SKM-1 treated with dmso at 0.1 percent for 144 hours (cell line): ENCODE measurements at regions not wholly inside any gene's neighbourhood (a gene's known extent, or its start where the extent isn't known, plus 50 kb on each side); places are given as distances from the start of the nearest gene placed in this dataset.
"Not testable (repeated sequence)": the region's sequence is repeated elsewhere in the genome, so short reads cannot be mapped to it uniquely, and the experiment has no call there.

Experiments
- DNase-seq: peaks from one replicate; lab custom pipeline; 2025; ENCODE audit not compliant: unreplicated experiment; lab: John Stamatoyannopoulos, UW

GRCh38 chr4:42282081-42282901 is 115.0 kb upstream of the SHISA3 start:
- DNase-seq, result peak; percentile 68

- DNase-seq, result no peak
Measured at GRCh38 chr4:42284030-42284429, 113.3 kb upstream of the SHISA3 start.

- not testable (repeated sequence) for DNase-seq
Measured at GRCh38 chr4:42288876-42289275, 108.4 kb upstream of the SHISA3 start.

GRCh38 chr4:42292192-42292591 is 105.1 kb upstream of the SHISA3 start:
- not testable (repeated sequence) for DNase-seq

DNA sequence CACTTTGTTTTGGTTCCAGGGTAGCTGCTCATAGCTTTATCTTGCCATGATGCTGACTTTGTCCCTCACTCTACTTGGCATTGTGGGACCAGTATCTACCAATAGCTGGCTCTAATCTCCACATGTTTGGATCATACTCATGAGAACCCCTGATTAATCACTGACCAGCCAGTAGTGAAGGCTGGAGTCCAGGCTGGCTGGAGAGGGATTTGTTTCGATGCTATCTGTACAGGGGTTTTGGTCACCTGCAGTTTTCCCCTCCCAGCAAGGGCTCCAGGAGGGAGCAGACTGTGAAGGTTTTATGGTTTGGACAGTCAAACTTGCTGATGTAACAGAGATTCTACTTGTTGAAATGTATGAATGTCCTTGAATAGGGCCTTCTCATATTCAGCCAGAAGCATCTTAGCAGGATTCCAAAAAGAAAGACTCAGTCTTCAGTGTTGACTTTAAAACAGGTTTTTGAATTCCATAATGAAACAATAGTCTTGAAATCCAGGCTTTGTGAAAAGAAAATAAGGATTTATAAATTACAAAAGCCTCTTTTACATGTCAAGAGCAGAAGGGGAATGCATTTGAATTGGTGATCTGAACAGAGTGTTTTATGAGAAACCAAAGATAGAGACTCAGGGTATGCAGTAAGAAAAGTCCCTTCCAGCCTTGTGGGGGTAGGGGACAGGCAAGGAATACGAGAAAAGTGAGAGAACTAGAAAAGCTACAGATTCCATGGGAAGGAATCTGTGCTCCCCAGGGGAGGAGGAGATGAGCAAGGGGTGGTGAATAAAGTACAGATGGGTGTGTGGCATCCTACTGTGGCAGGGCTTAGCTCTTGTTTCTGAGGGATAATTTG is 103.1 kb upstream of the SHISA3 start:
- DNase-seq, result no peak

GRCh38 chr4:42296196-42296595 is 101.1 kb upstream of the SHISA3 start:
- DNase-seq, result no peak

DNA sequence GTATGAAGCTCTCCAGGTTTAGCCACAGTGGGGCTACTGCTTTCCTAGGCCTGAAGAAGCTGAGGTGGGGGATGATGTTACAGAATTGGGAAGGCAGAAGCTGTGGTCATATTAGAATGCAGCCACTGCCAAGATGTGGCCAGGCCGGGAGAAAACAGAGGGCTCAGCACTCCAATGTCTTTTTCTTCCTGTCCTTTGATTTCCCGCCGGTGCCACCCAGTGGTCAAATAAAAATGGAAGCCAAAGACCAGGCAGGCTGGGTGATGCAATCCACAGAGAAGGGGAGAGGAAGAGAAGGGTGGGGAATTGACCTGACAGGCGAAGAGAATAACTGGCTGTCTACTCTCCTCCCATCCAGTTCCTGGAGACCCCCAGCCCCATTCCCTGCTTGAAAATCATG is 94.9 kb upstream of the SHISA3 start:
- DNase-seq, result peak; percentile 47

DNA sequence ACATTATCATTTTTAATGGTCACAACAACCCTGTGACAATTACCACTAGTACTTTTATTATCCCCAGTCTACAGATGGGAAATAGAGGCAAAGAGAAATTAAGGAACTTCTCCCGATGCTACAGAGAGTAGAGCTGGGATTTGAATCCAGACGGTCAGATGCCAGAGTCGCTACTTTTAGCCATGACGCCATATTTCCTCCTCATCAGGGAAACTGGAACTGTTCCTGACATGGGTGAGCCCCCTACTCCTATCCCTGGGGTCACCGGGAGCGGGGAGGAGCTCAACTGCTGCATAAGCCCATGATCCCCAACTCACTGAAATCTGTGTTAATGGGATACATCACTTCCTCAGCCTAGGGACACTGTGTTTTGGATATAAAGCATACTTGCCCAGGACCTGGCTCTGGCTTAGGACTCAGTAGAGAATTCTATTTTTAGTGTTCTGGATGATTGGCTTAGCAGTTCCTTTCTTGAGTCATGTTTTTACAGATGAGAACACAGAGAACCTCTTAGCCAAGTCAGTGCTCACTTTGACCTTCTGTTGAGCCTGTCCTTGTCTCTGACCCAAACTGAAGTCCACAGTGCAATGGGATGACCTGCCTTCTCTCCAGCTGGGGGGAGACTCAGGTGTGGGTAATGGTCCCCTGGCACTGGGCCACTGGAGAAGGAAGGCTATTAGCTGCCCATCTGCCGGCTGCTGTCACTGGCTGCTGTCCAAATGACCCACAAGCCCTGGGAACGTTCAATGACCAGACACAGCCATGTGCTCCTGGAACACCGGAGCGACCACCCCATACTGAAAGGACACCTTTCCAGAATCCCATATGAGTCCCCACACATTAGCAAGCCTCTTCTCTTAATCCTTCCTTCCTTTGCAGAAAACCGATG is 90.8 kb upstream of the SHISA3 start:
- DNase-seq, result no peak

DNA sequence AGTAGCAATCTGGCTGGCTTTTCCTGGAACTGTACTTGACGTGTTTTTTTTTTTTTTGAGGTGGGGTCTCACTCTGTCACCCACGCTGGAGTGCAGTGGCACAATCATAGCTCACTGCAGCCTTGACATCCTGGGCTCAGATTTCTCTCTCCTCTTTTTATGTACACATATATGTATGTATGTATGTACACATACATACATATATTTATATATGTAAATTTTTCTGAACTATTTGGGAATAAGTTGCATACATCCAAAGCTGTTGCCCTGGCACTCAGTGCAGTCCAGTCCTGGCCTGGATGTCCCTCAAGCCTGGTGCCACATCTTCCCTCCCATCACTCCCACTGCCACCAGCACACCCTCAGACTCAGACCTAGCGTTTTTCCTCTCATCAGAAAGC is 89.0 kb upstream of the SHISA3 start:
- DNase-seq, result no peak

- DNase-seq, result no peak
Measured at GRCh38 chr4:42309361-42310260, 87.7 kb upstream of the SHISA3 start.

DNA sequence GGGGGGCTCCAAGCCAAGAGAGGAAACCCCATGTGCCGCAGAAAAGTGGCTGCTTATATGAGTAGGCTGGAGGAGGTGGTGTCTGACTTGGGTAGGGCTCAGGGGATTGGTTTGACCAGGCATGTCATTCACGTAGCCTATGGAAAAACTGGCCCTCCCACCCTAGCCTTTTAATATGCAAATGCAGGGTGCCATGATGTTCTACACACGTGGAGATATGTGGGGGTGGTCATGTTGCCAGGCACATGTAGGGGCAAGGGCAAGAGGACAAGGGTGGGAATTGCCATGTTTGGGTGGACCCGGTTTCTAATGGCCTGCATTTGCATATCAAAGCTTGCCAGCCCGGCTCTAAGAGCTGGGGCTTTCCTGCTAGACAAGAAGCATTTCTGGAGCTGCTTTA is 86.9 kb upstream of the SHISA3 start:
- DNase-seq, result no peak

GRCh38 chr4:42310806-42311205 is 86.5 kb upstream of the SHISA3 start:
- no peak for DNase-seq

- DNase-seq, result no peak
Measured at GRCh38 chr4:42311591-42311990, 85.7 kb upstream of the SHISA3 start.

- DNase-seq, result not testable (repeated sequence)
Measured at GRCh38 chr4:42313420-42313819, 83.9 kb upstream of the SHISA3 start.

GRCh38 chr4:42313872-42314271 is 83.4 kb upstream of the SHISA3 start:
- no peak for DNase-seq

DNA sequence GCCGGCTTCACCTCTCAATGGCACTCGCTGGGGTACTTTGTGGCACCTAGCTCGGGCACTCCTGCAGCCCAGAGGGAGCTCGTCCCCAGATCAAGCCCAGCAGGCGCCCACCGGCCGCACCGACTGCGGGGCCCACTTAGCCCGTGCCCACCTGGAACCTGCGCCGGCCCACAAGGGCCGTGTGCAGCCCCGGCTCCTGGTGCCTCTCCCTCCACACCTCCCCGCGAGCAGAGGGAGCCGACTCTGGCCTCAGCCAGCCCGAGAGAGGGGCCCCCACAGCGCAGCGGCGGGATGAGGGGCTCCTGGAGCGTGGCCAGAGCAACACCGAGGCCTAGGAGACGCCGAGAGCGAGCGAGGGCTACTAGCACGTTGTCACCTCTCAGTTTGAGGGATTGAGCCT is 82.1 kb upstream of the SHISA3 start:
- DNase-seq, result no peak

- DNase-seq, result no peak
Measured at GRCh38 chr4:42320822-42321388, 76.4 kb upstream of the SHISA3 start.

- DNase-seq, result no peak
Measured at GRCh38 chr4:42326040-42326439, 71.2 kb upstream of the SHISA3 start.

DNA sequence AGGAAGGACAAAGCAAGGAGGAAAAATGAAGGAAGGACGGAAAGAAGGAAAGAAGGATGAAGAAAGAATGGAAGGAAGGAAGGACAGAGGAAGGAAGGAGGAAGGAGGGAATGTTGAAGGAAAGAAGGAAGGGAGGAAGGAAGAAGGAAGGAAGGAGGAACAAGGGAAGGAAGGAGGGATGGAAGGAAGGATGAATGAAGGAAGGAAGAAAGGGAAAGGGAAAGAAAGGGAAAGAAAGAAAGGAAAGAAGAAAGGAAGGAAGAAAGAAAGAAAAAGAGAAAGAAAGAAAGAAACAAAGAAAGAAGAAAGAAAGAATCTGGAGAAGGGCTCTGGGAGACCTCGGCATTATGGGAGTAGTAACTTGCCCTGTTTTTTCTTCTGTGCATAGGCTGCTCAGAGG is 70.8 kb upstream of the SHISA3 start:
- no peak for DNase-seq

GRCh38 chr4:42327323-42327722 is 70.0 kb upstream of the SHISA3 start:
- no peak for DNase-seq
